IPS-18c (cell line): ENCODE measurements at regions not wholly inside any gene's neighbourhood (a gene's known extent, or its start where the extent isn't known, plus 50 kb on each side); places are given as distances from the start of the nearest gene placed in this dataset.

Experiments
- H3K4me3 ChIP-seq: 2 replicates; pipeline ENCODE4 v1.7.0; 2013; ENCODE audit warnings: low read depth, mild to moderate bottlenecking, low read length, moderate library complexity; ENCODE audit not compliant: insufficient read depth
- H3K9me3 ChIP-seq: one replicate; pipeline ENCODE4 v1.6.1; 2013; ENCODE audit warnings: mild to moderate bottlenecking, low read length, moderate library complexity; ENCODE audit not compliant: control insufficient read depth, insufficient read depth

DNA sequence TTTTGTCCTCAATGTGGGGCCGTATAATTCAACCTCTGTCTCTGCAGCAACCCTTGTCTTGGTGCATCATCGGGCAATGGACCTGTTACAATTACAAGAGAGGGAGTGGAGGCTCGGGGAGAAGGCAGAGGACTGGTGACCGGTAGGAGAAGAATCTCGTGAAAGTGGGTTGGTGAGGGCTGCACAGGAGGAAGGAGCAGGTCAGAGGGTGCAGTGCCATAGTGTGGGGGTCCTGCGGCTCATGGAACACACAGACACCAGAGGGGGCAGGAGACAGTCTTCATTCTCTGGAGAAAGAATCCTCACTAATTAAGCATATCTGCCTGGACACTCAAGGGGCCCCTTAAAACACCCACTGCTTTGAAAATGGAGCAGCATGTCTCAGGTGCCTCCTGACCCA, 174.7 kb upstream of the B3GAT1 start:
- Histone ChIP-seq H3K4me3 (no peak overlapping the region), H3K9me3 (no peaks in the 10 kb centered on the region)

GRCh38 chr11:134585666-134586610, 173.9 kb upstream of the B3GAT1 start:
- Histone ChIP-seq H3K4me3 (no peak overlapping the region), H3K9me3 (no peaks in the 10 kb centered on the region)

- Histone ChIP-seq H3K4me3 (no peak overlapping the region), H3K9me3 (no peaks in the 10 kb centered on the region)
These were observed 172.8 kb upstream of the B3GAT1 start for GRCh38 chr11:134584706-134585445.

DNA sequence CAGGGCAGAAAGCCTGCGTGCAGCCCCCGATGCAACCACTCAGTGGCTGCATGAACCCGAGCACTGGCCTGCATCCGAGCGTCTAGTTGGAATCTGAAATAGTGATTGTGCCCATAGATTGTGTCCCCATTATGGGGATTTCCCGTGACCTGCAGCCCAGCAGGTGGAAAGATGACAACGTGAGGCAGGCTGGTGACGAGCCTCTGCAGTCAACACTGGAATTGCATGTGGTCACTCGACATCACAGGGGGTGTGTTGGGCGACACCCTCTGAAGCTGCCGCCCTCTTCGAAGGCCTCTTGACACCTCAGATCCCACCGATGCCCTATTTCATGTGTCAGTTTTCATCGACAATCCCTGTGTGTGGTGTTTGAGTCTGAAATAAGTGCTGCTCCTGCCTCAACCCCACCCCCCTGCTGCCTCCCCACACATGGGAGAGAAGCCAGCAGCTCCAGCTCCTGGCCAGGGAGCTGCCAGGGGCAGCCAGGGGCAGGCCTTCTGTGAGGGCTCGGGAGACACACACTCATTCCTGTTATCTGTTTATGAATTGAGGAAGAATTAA, 172.0 kb upstream of the B3GAT1 start:
- Histone ChIP-seq H3K4me3 (no peak overlapping the region), H3K9me3 (no peaks in the 10 kb centered on the region)

DNA sequence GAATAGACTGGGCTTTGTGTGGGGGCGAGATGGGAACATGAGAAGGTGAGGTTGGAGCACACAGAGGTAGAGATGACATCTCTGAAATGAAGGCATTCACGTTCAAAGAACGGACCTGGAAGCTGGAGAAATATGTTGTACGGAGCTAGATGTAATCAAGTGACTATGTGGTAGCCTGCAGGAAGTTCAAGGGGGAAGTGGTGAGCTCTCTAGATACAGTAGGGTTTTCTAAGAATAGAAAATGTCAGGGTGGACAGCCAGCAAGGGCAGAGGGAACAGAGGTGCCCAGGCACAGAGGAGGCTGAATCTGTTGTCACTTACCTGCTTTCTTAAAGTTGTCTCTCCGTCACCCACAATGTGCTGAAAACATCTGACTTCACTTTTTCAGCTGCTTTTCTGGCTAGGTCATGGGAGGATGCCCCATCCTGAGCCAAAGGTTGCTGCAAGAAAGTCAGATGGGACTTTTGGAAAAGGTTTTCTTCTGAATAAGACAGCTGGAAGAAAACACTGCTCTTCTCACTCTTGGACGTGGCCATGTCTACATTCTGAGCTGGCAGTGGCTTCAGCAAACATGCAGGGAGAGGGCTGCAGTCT, 171.5 kb upstream of the B3GAT1 start:
- Histone ChIP-seq H3K9me3 (no peaks in the 10 kb centered on the region), H3K4me3 (no peak overlapping the region)

GRCh38 chr11:134582770-134583095, 170.7 kb upstream of the B3GAT1 start:
- Histone ChIP-seq H3K4me3 (no peak overlapping the region), H3K9me3 (no peaks in the 10 kb centered on the region)

- H3K4me3 ChIP-seq, result no peak overlapping the region
- H3K9me3 ChIP-seq, result no peaks in the 10 kb centered on the region
These were observed 170.1 kb upstream of the B3GAT1 start for GRCh38 chr11:134581966-134582769.

GRCh38 chr11:134581121-134581626, 169.1 kb upstream of the B3GAT1 start:
- no peaks in the 10 kb centered on the region for H3K9me3 ChIP-seq
- no peak overlapping the region for H3K4me3 ChIP-seq

GRCh38 chr11:134580610-134580975, 168.6 kb upstream of the B3GAT1 start:
- H3K9me3 ChIP-seq, result no peaks in the 10 kb centered on the region
- no peak overlapping the region for H3K4me3 ChIP-seq

GRCh38 chr11:134579724-134580609, 167.9 kb upstream of the B3GAT1 start:
- Histone ChIP-seq H3K9me3 (no peaks in the 10 kb centered on the region), H3K4me3 (no peak overlapping the region)

- Histone ChIP-seq H3K4me3 (no peak overlapping the region), H3K9me3 (no peaks in the 10 kb centered on the region)
These were observed 167.0 kb upstream of the B3GAT1 start for GRCh38 chr11:134578807-134579723.

GRCh38 chr11:134577751-134578395, 165.8 kb upstream of the B3GAT1 start:
- H3K9me3 ChIP-seq, result no peaks in the 10 kb centered on the region

GRCh38 chr11:134576721-134577171, 164.7 kb upstream of the B3GAT1 start:
- Histone ChIP-seq H3K4me3 (no peak overlapping the region), H3K9me3 (no peaks in the 10 kb centered on the region)

More at GRCh38 chr11:134577751-134578395, 165.8 kb upstream of the B3GAT1 start:
- H3K4me3 ChIP-seq, result no peak overlapping the region

DNA sequence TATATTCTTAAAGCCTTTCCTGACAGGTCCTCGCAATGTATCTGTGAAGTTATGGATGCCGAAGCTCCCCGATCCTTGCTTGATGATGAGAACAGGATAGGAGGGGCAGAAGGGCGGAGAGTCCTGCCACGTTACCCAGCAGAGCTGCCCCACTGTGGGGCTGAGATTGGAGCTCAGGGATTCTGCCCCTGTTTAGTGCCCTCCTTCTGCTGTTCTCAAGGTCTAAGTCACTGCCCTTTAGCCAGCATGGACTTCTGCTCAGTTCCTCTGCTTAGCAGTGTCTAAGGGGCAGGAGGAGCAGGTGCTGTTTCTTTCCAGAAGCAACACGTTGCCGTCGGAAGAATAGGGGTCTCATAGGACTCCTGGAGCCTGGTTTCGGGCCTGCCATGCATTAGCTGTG, 164.2 kb upstream of the B3GAT1 start:
- Histone ChIP-seq H3K9me3 (no peaks in the 10 kb centered on the region), H3K4me3 (no peak overlapping the region)
